Mucosa of descending colon (tissue), 3 donors: ENCODE measurements at regions not wholly inside any gene's neighbourhood (a gene's known extent, or its start where the extent isn't known, plus 50 kb on each side); places are given as distances from the start of the nearest gene placed in this dataset.

Experiments used
- ATAC-seq: fragments of 200-7000 bp; cut with Tn5 transposase; one replicate; pipeline ENCODE4 v1.9.1; 2020; ENCODE audit warnings: mild to moderate bottlenecking, moderate library complexity
- DNase-seq, 3 donors: peaks; one replicate each; pipeline ENCODE4 v3.0.0-alpha.2; 2020
- H3K36me3 ChIP-seq: fragments of 200-600 bp; one replicate; pipeline ENCODE4 v1.8.0; 2021; ENCODE audit warnings: low read depth, mild to moderate bottlenecking
- H3K4me1 ChIP-seq: fragments of 200-600 bp; one replicate; pipeline ENCODE4 v1.8.0; 2021; ENCODE audit warnings: low read depth, mild to moderate bottlenecking
- H3K4me3 ChIP-seq: fragments of 200-600 bp; one replicate; pipeline ENCODE4 v1.8.0; 2021; ENCODE audit warnings: mild to moderate bottlenecking
- H3K9me3 ChIP-seq: fragments of 200-600 bp; one replicate; pipeline ENCODE4 v1.8.0; 2021; ENCODE audit warnings: mild to moderate bottlenecking
- CTCF ChIP-seq: fragments of 200-600 bp; IDR thresholded peaks from one replicate; pipeline ENCODE4 v1.8.0; 2022; ENCODE audit warnings: antibody characterized with exemption, mild to moderate bottlenecking
- intact Hi-C, 2 donors: fragments of 100-400 bp; cut with DNase I in 1 of 2; cut with micrococcal nuclease in 1 of 2; formaldehyde crosslinking; loops; one replicate each; pipeline versions ENCODE4 v1.11.0 to v1.11.1; 2022; cut with DNase I, micrococcal nuclease
- donor health status: DM: no; HTN: no; CAD: no; lungs with moderate emphysema.
- donor health status: DM: no; HTN: no; CAD: no.
- donor health status: DM: no; HTN: yes; CAD: no.

GRCh38 chr3:69499422-69499821 is 113.5 kb upstream of the FRMD4B start:
- intact Hi-C loops: no loop called here
- ATAC-seq: no peak
- Histone ChIP-seq H3K4me3 (no peak overlapping the region), H3K9me3 (no peaks in the 10 kb centered on the region), H3K4me1 (no peaks in the 10 kb centered on the region), H3K36me3 (no peaks in the 10 kb centered on the region)
- no peak for DNase-seq
- no peak for TF ChIP-seq CTCF

- intact Hi-C loops: no loop called here
- H3K4me1 ChIP-seq: no peaks in the 10 kb centered on the region
- DNase-seq (no peak), ATAC-seq (no peak)
- TF ChIP-seq CTCF: no peak
- H3K4me3 ChIP-seq: no peak overlapping the region
- H3K36me3 ChIP-seq: no peaks in the 10 kb centered on the region
- H3K9me3 ChIP-seq: no peaks in the 10 kb centered on the region
Observed at GRCh38 chr3:69496856-69497255, 111.0 kb upstream of the FRMD4B start.

GRCh38 chr3:69494185-69494584 is 108.3 kb upstream of the FRMD4B start:
- intact Hi-C loops: no loop called here
- H3K4me1 ChIP-seq: no peaks in the 10 kb centered on the region
- no peaks in the 10 kb centered on the region for H3K36me3 ChIP-seq
- H3K9me3 ChIP-seq: no peaks in the 10 kb centered on the region
- TF ChIP-seq CTCF: no peak
- ATAC-seq (no peak), DNase-seq (no peak)
- H3K4me3 ChIP-seq: no peak overlapping the region

GRCh38 chr3:69493157-69493556 is 107.3 kb upstream of the FRMD4B start:
- no peak for ATAC-seq
- no peak for DNase-seq
- TF ChIP-seq CTCF: no peak
- intact Hi-C loops: no loop called here
- H3K4me3 ChIP-seq: no peak overlapping the region
- no peaks in the 10 kb centered on the region for H3K9me3 ChIP-seq
- H3K4me1 ChIP-seq: no peaks in the 10 kb centered on the region
- no peaks in the 10 kb centered on the region for H3K36me3 ChIP-seq

GRCh38 chr3:69491975-69492374 is 106.1 kb upstream of the FRMD4B start:
- no peaks in the 10 kb centered on the region for H3K36me3 ChIP-seq
- no peaks in the 10 kb centered on the region for H3K4me1 ChIP-seq
- H3K4me3 ChIP-seq: no peak overlapping the region
- no peak for TF ChIP-seq CTCF
- DNase-seq (no peak), ATAC-seq (no peak)
- H3K9me3 ChIP-seq: no peaks in the 10 kb centered on the region
- intact Hi-C loops: no loop called here

GRCh38 chr3:69490971-69491370 is 105.1 kb upstream of the FRMD4B start:
- TF ChIP-seq CTCF: no peak
- intact Hi-C loops: no loop called here
- no peak overlapping the region for H3K4me3 ChIP-seq
- no peaks in the 10 kb centered on the region for H3K36me3 ChIP-seq
- no peaks in the 10 kb centered on the region for H3K9me3 ChIP-seq
- no peak for ATAC-seq
- no peaks in the 10 kb centered on the region for H3K4me1 ChIP-seq
- no peak for DNase-seq
